ENCODE measurements at regions not wholly inside any gene's neighbourhood (a gene's known extent, or its start where the extent isn't known, plus 50 kb on each side); places are given as distances from the start of the nearest gene placed in this dataset.

- TF ChIP-seq SIN3A (IDR thresholded peaks at IDR 0.05; ENCODE audit: borderline replicate concordance, insufficient read depth, low read depth, low read length) (no peak), CTCF (IDR thresholded peaks at IDR 0.05) (no peak), TCF7L2 (IDR thresholded peaks at IDR 0.05; ENCODE audit: low read depth, low read length) (no peak)
Measured at GRCh38 chr12:76947304-76947703, 68.5 kb upstream of the CSRP2 start.
